ENCODE measurements at regions not wholly inside any gene's neighbourhood (a gene's known extent, or its start where the extent isn't known, plus 50 kb on each side); places are given as distances from the start of the nearest gene placed in this dataset.
"Not testable (repeated sequence)": the region's sequence is repeated elsewhere in the genome, so short reads cannot be mapped to it uniquely, and the experiment has no call there.

DNA sequence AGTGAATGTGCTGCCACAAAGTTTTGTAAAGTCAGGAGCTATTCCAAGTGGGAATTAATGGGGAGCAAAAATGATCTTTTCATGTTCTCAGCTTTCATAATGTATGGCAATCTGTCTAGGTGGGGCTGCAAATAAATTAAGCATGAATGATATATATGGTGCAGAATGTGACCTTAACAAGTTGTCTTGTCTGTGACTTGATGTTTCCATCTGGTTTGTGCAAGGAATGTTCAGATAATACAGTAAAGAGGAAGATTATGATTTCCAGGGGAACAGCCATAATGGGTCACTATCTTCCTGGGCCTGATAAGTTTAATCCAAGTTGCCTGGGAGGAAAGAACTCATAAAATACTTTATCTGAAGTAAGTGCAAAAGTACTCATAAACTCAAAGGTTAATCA lies 1815.8 kb upstream of the FLRT2 start:
- no peak for DNase-seq
- H3K4me3 Mint-ChIP-seq = no peak overlapping the region
- no peaks in the 10 kb centered on the region for H3K36me3 Mint-ChIP-seq
- no peaks in the 10 kb centered on the region for H3K4me1 Mint-ChIP-seq
- no peaks in the 10 kb centered on the region for H3K27me3 Mint-ChIP-seq
- no peak for ATAC-seq (replicated peaks)
- no peaks in the 10 kb centered on the region for H3K9me3 Mint-ChIP-seq
- H3K27ac Mint-ChIP-seq = no peak overlapping the region

DNA sequence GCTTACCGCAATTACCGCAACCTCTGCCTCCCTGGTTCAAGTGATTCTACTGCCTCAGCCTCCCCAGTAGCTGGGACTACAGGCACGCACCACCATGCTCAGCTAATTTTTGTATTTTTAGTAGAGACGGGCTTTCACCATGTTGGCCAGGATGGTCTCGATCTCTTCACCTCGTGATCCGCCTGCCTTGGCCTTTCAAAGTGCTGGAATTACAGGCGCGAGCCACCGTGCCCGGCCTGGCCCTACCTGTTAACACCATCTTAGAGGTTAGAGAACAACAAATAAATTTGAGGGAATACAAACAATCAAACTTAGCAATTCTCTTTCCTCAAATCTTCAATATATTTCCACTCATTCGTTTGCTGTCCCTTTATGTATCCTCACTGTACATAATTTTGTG lies 1810.5 kb upstream of the FLRT2 start:
- H3K4me3 Mint-ChIP-seq; H3K36me3 Mint-ChIP-seq; ATAC-seq (replicated peaks); H3K9me3 Mint-ChIP-seq; DNase-seq; H3K4me1 Mint-ChIP-seq; H3K27ac Mint-ChIP-seq; H3K27me3 Mint-ChIP-seq: not testable (repeated sequence)

- H3K4me1 Mint-ChIP-seq = no peaks in the 10 kb centered on the region
- H3K27ac Mint-ChIP-seq = no peak overlapping the region
- peaks cover 9 to 12% of the 10 kb centered on the region in 2 donors for H3K9me3 Mint-ChIP-seq
- DNase-seq = no peak
- H3K27me3 Mint-ChIP-seq = no peaks in the 10 kb centered on the region
- H3K4me3 Mint-ChIP-seq = no peak overlapping the region
- no peaks in the 10 kb centered on the region for H3K36me3 Mint-ChIP-seq
- no peak for ATAC-seq (replicated peaks)
These were observed 1796.3 kb upstream of the FLRT2 start for GRCh38 chr14:83733670-83734069.

- ATAC-seq (replicated peaks) = no peak
- Mint-ChIP-seq H3K4me1 (no peaks in the 10 kb centered on the region), H3K4me3 (no peak overlapping the region), H3K27me3 (no peaks in the 10 kb centered on the region), H3K27ac (no peak overlapping the region), H3K36me3 (no peaks in the 10 kb centered on the region), H3K9me3 (peaks cover 7 to 12% of the 10 kb centered on the region in 2 donors)
- no peak for DNase-seq
These were observed 1795.5 kb upstream of the FLRT2 start for GRCh38 chr14:83734431-83734830.

GRCh38 chr14:83741269-83741668 lies 1788.7 kb upstream of the FLRT2 start:
- Mint-ChIP-seq H3K36me3 (no peaks in the 10 kb centered on the region), H3K4me1 (no peaks in the 10 kb centered on the region), H3K27ac (no peak overlapping the region), H3K4me3 (no peak overlapping the region), H3K9me3 (peaks cover 0 to 4% of the 10 kb centered on the region in 2 donors), H3K27me3 (no peaks in the 10 kb centered on the region)
- ATAC-seq (replicated peaks) = no peak
- no peak for DNase-seq

- Mint-ChIP-seq H3K9me3 (peaks cover 0 to 4% of the 10 kb centered on the region in 2 donors), H3K4me1 (no peaks in the 10 kb centered on the region), H3K4me3 (no peak overlapping the region), H3K27me3 (no peaks in the 10 kb centered on the region), H3K36me3 (no peaks in the 10 kb centered on the region), H3K27ac (no peak overlapping the region)
- ATAC-seq (replicated peaks) = no peak
- no peak for DNase-seq
These were observed 1785.7 kb upstream of the FLRT2 start for GRCh38 chr14:83744224-83744623.

DNA sequence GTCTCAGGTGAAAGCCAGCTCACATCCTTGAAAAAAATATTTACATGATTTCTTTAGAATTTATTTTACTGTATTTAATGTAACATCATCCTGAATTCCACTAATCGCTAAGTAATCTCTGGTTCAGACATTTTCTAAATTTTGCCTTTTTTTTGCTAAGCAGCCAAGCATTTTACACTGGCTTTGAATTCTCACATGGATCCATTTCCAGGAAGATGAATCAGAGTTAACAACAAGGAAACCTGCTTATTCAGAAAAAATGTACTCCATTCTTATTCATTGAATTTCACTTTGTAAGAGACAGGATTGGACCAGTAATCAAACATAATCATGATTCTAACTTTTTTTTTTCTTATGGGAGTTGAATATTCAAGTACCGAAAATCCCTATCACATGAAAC lies 1785.1 kb upstream of the FLRT2 start:
- H3K9me3 Mint-ChIP-seq = peaks cover 0 to 4% of the 10 kb centered on the region in 2 donors
- no peak overlapping the region for H3K4me3 Mint-ChIP-seq
- no peaks in the 10 kb centered on the region for H3K4me1 Mint-ChIP-seq
- no peaks in the 10 kb centered on the region for H3K36me3 Mint-ChIP-seq
- no peaks in the 10 kb centered on the region for H3K27me3 Mint-ChIP-seq
- ATAC-seq (replicated peaks) = no peak
- no peak overlapping the region for H3K27ac Mint-ChIP-seq
- DNase-seq = no peak

DNA sequence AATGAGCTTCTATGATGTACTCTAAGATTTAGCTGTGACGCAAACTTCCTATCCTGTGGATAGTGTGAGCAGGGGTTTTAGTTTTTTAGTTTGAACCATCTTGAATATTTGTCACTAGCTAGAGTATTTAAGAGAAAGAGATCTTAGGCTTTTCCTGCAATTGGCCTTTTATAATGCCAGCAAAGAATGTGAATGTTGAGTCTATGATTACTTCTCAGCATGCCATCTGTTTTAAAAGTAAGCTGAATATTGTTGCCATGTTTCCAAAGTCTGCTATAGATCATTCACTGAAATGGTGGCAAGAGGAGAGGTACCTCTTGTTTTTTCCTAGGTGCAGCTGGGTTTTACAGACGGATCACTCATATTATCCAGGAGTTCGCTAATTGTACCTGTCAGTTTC lies 1783.6 kb upstream of the FLRT2 start:
- no peak for ATAC-seq (replicated peaks)
- no peaks in the 10 kb centered on the region for H3K4me1 Mint-ChIP-seq
- no peak overlapping the region for H3K27ac Mint-ChIP-seq
- no peaks in the 10 kb centered on the region for H3K36me3 Mint-ChIP-seq
- no peak overlapping the region for H3K4me3 Mint-ChIP-seq
- no peaks in the 10 kb centered on the region for H3K27me3 Mint-ChIP-seq
- H3K9me3 Mint-ChIP-seq = peaks cover 0 to under 1% of the 10 kb centered on the region in 2 donors
- no peak for DNase-seq

DNA sequence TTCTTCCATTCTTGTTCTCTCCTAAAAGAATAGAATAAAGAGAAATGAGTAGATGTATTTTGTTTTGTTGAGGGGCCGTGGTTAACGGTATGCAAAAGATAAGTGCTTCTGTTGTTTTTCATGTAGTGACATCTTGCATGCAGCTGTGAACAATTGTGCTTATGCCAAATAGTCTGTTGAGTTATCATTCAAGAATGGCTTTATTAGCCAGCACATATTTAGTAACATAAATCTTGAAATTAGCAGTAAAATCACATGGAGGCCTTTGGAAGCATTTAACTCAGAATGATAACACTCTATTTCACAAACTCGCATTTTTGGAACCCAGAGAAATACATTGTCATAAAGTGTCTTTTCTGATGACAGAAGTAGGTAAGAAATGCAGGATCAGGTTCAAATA lies 1772.0 kb upstream of the FLRT2 start:
- no peak for ATAC-seq (replicated peaks)
- no peaks in the 10 kb centered on the region for H3K36me3 Mint-ChIP-seq
- no peaks in the 10 kb centered on the region for H3K27me3 Mint-ChIP-seq
- no peaks in the 10 kb centered on the region for H3K4me1 Mint-ChIP-seq
- H3K9me3 Mint-ChIP-seq = no peaks in the 10 kb centered on the region
- DNase-seq = no peak
- no peak overlapping the region for H3K4me3 Mint-ChIP-seq
- H3K27ac Mint-ChIP-seq = no peak overlapping the region

GRCh38 chr14:83764656-83765599 lies 1765.0 kb upstream of the FLRT2 start:
- Mint-ChIP-seq H3K4me1 (no peaks in the 10 kb centered on the region), H3K4me3 (no peak overlapping the region), H3K27ac (no peak overlapping the region), H3K9me3 (peaks cover 0 to 5% of the 10 kb centered on the region in 2 donors), H3K36me3 (no peaks in the 10 kb centered on the region), H3K27me3 (no peaks in the 10 kb centered on the region)
- DNase-seq (no peak), ATAC-seq (replicated peaks) (no peak)

GRCh38 chr14:83777516-83777915 lies 1752.4 kb upstream of the FLRT2 start:
- H3K4me1 Mint-ChIP-seq = no peaks in the 10 kb centered on the region
- H3K27ac Mint-ChIP-seq = no peak overlapping the region
- H3K9me3 Mint-ChIP-seq = peaks cover 3 to 5% of the 10 kb centered on the region in 2 donors
- H3K36me3 Mint-ChIP-seq = no peaks in the 10 kb centered on the region
- no peak for DNase-seq
- no peaks in the 10 kb centered on the region for H3K27me3 Mint-ChIP-seq
- no peak overlapping the region for H3K4me3 Mint-ChIP-seq
- no peak for ATAC-seq (replicated peaks)

DNA sequence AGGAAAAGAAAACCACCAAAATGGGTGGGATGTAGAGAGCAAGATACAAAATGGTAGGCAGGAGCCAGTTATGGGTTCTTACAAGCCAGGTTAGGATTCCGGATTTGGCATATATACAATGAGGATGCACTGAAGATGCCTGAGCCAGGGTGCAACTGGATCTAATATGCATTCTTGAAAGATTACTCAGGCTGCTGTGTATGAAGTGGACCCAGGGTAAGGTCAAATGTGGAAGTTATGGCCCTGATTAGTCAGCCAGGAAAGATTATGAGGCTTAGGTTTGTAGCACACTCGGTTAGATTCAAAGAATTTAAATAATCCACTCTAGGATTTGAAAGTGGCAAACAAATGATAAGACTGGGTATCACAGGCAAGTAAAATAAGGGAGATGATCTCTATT lies 1750.7 kb upstream of the FLRT2 start:
- Mint-ChIP-seq H3K27me3 (no peaks in the 10 kb centered on the region), H3K36me3 (no peaks in the 10 kb centered on the region)

GRCh38 chr14:83780321-83780720 lies 1749.6 kb upstream of the FLRT2 start:
- Mint-ChIP-seq H3K27ac (no peak overlapping the region), H3K4me1 (no peaks in the 10 kb centered on the region), H3K4me3 (no peak overlapping the region), H3K27me3 (no peaks in the 10 kb centered on the region), H3K36me3 (no peaks in the 10 kb centered on the region), H3K9me3 (peaks cover 3 to 5% of the 10 kb centered on the region in 2 donors)
- DNase-seq (no peak), ATAC-seq (replicated peaks) (no peak)

More for the DNA sequence above, 1750.7 kb upstream of the FLRT2 start:
- Mint-ChIP-seq H3K9me3 (peaks cover 3 to 5% of the 10 kb centered on the region in 2 donors), H3K27ac (no peak overlapping the region), H3K4me3 (no peak overlapping the region), H3K4me1 (no peaks in the 10 kb centered on the region)
- ATAC-seq (replicated peaks) (no peak), DNase-seq (no peak)

- no peak for DNase-seq
- no peak overlapping the region for H3K4me3 Mint-ChIP-seq
- ATAC-seq (replicated peaks) = no peak
- peaks cover 0 to 4% of the 10 kb centered on the region in 2 donors for H3K9me3 Mint-ChIP-seq
- H3K4me1 Mint-ChIP-seq = no peaks in the 10 kb centered on the region
- H3K27ac Mint-ChIP-seq = no peak overlapping the region
- no peaks in the 10 kb centered on the region for H3K27me3 Mint-ChIP-seq
- no peaks in the 10 kb centered on the region for H3K36me3 Mint-ChIP-seq
These were observed 1731.5 kb upstream of the FLRT2 start for GRCh38 chr14:83798421-83798820.

DNA sequence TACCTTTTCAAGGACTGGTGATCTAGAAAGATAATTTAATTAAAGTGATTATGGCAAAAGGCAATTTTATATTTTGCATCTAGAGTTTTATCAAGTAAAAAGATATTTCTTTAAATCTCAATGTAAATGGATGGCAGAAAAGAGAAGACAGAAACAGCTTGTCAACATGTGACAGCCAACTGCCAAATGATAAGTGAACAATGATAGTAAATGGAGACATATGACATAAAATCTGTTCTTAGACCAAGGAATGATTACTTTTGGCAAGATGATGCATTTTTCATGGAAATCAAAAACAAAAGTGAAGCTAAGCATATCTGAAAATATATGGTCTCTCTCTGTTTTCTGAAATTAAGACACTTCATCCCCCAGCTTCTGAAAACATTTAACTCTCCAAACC lies 1730.7 kb upstream of the FLRT2 start:
- Mint-ChIP-seq H3K9me3 (peaks cover 0 to 4% of the 10 kb centered on the region in 2 donors), H3K27ac (no peak overlapping the region), H3K4me1 (no peaks in the 10 kb centered on the region), H3K4me3 (no peak overlapping the region), H3K36me3 (no peaks in the 10 kb centered on the region), H3K27me3 (no peaks in the 10 kb centered on the region)
- DNase-seq (no peak), ATAC-seq (replicated peaks) (no peak)

Data from stimulated activated naive B cell treated with anti-CD40 and anti-IgM and Interleukin-4, amounts not matched to agents 10 μg/mL and 1 μg/mL and 100 μg/mL, for 72 hours (primary cell).